Mesenchymal stem cell (in vitro differentiated cells and primary cell): ENCODE measurements at regions not wholly inside any gene's neighbourhood (a gene's known extent, or its start where the extent isn't known, plus 50 kb on each side); places are given as distances from the start of the nearest gene placed in this dataset.
A peak's percentile ranks its signal among the peaks of the same experiment; 100 is the strongest.

Source experiments
- DNase-seq: peaks from one replicate; pipeline ENCODE4 v3.0.0-alpha.2; 2013
- H2AFZ ChIP-seq: one replicate; pipeline ENCODE4 v1.6.1; 2013; ENCODE audit warnings: low read depth, mild to moderate bottlenecking, control low read depth, inconsistent platforms, low read length, moderate library complexity
- H2AK5ac ChIP-seq: 2 replicates; pipeline ENCODE4 v1.6.1; 2013; ENCODE audit warnings: low read length, moderate library complexity, mild to moderate bottlenecking, inconsistent platforms; ENCODE audit not compliant: severe bottlenecking
- H2BK120ac ChIP-seq: one replicate; pipeline ENCODE4 v1.6.1; 2013; ENCODE audit warnings: low read depth, mild to moderate bottlenecking, inconsistent platforms, low read length, moderate library complexity
- H2BK12ac ChIP-seq, 2 experiments: one replicate each; pipeline ENCODE4 v1.6.1; 2013; ENCODE audit warnings: inconsistent platforms in 2 of 2, low read length in 2 of 2, mild to moderate bottlenecking in 2 of 2, moderate library complexity in 2 of 2, control low read depth in 1 of 2
- H2BK15ac ChIP-seq: one replicate; pipeline ENCODE4 v1.6.1; 2013; ENCODE audit warnings: mild to moderate bottlenecking, low read depth, inconsistent platforms; ENCODE audit not compliant: poor library complexity, severe bottlenecking
- H2BK5ac ChIP-seq: 2 replicates; pipeline ENCODE4 v1.6.1; 2013; ENCODE audit warnings: low read depth, mild to moderate bottlenecking, low read length, control low read depth, inconsistent platforms; ENCODE audit not compliant: poor library complexity, severe bottlenecking
- H3K14ac ChIP-seq, 2 experiments: one replicate each; pipeline ENCODE4 v1.6.1; 2013; ENCODE audit warnings: inconsistent platforms in 2 of 2, low read length in 2 of 2, control low read depth in 1 of 2, mild to moderate bottlenecking in 1 of 2, moderate library complexity in 1 of 2
- H3K18ac ChIP-seq, 2 experiments: one replicate each; pipeline ENCODE4 v1.6.1; 2013; ENCODE audit warnings: inconsistent platforms in 2 of 2, low read length in 2 of 2, control low read depth in 1 of 2, low read depth in 1 of 2, mild to moderate bottlenecking in 1 of 2
- H3K23ac ChIP-seq, 2 experiments: one replicate each; pipeline ENCODE4 v1.6.1; 2013; ENCODE audit warnings: inconsistent platforms in 2 of 2, low read length in 2 of 2, mild to moderate bottlenecking in 2 of 2, moderate library complexity in 2 of 2, control low read depth in 1 of 2
- H3K27ac ChIP-seq: 2 replicates; pipeline ENCODE4 v1.5.1; 2013; ENCODE audit warnings: mild to moderate bottlenecking, moderate library complexity, low read length, control low read depth, inconsistent platforms; ENCODE audit not compliant: poor library complexity, severe bottlenecking
- H3K27me3 ChIP-seq, 2 experiments: 2 replicates each; pipeline versions ENCODE4 v1.6.1 to v1.7.0; 2013; ENCODE audit warnings: low read length in 2 of 2, mild to moderate bottlenecking in 2 of 2, moderate library complexity in 2 of 2, control low read depth in 1 of 2, inconsistent platforms in 1 of 2; ENCODE audit not compliant: control insufficient read depth in 1 of 2, insufficient read depth in 1 of 2
- H3K36me3 ChIP-seq, 2 experiments: 2 replicates each; pipeline versions ENCODE4 v1.6.1 to v1.7.0; 2013; ENCODE audit warnings: low read length in 2 of 2, control low read depth in 1 of 2, inconsistent platforms in 1 of 2, low read depth in 1 of 2, mild to moderate bottlenecking in 1 of 2; ENCODE audit not compliant: insufficient read depth in 2 of 2, control insufficient read depth in 1 of 2
- H3K4ac ChIP-seq, 2 experiments: one replicate each; pipeline ENCODE4 v1.6.1; 2013; ENCODE audit warnings: inconsistent platforms in 2 of 2, low read length in 2 of 2, mild to moderate bottlenecking in 2 of 2, moderate library complexity in 2 of 2, control low read depth in 1 of 2, low read depth in 1 of 2
- H3K4me1 ChIP-seq: 2 replicates; pipeline ENCODE4 v1.6.1; 2013; ENCODE audit warnings: low read depth, low read length, control low read depth; ENCODE audit not compliant: control insufficient read depth, insufficient read depth
- H3K4me2 ChIP-seq: 2 replicates; pipeline ENCODE4 v1.6.1; 2013; ENCODE audit warnings: low read length, mild to moderate bottlenecking, inconsistent platforms; ENCODE audit not compliant: poor library complexity, severe bottlenecking
- H3K4me3 ChIP-seq, 2 experiments: 2 replicates each; pipeline versions ENCODE4 v1.5.1 to v1.7.0; 2013; ENCODE audit warnings: low read length in 2 of 2, mild to moderate bottlenecking in 2 of 2, control low read depth in 1 of 2, low read depth in 1 of 2; ENCODE audit not compliant: insufficient read depth in 1 of 2
- H3K79me1 ChIP-seq: replicated peaks from 2 replicates; pipeline ENCODE4 v1.6.1; 2013; ENCODE audit warnings: mild to moderate bottlenecking, control low read depth, low read length, inconsistent platforms; ENCODE audit not compliant: poor library complexity, severe bottlenecking
- H3K9ac ChIP-seq: 2 replicates; pipeline ENCODE4 v1.7.0; 2013; ENCODE audit warnings: mild to moderate bottlenecking, low read length, moderate library complexity
- H3K9me3 ChIP-seq: 2 replicates; pipeline ENCODE4 v1.7.0; 2013; ENCODE audit warnings: mild to moderate bottlenecking, low read length; ENCODE audit not compliant: control insufficient read depth
- H4K8ac ChIP-seq: one replicate; pipeline ENCODE4 v1.6.1; 2013; ENCODE audit warnings: inconsistent platforms, mild to moderate bottlenecking, low read length, moderate library complexity
- H4K91ac ChIP-seq: one replicate; pipeline ENCODE4 v1.6.1; 2013; ENCODE audit warnings: mild to moderate bottlenecking, low read length, inconsistent platforms
- WGBS: methylation state at CpG from one replicate; pipeline ENCODE4 v1.1.7; 2013; ENCODE audit warnings: mixed read lengths; 5-methylcytosine and 5-hydroxymethylcytosine counted together

GRCh38 chr10:113290137-113290536, 262.7 kb upstream of the HABP2 start:
- no peak overlapping the region for H3K27ac ChIP-seq
- no peak overlapping the region for H3K14ac ChIP-seq
- no peak overlapping the region for H2BK12ac ChIP-seq
- no peak overlapping the region for H2BK15ac ChIP-seq
- peaks cover 1% of the 10 kb centered on the region for H3K79me1 ChIP-seq
- H3K4me2 ChIP-seq, result no peak overlapping the region
- no peaks in the 10 kb centered on the region for H3K36me3 ChIP-seq
- H3K4me3 ChIP-seq, result no peak overlapping the region
- no peak overlapping the region for H2AFZ ChIP-seq
- 100% methylated on average over 1 of the region's 1 CpG for WGBS
- no peak overlapping the region for H2AK5ac ChIP-seq
- H2BK5ac ChIP-seq, result no peak overlapping the region
- H3K4me1 ChIP-seq, result no peaks in the 10 kb centered on the region
- H3K9me3 ChIP-seq, result no peaks in the 10 kb centered on the region
- no peak overlapping the region for H2BK120ac ChIP-seq
- H3K9ac ChIP-seq, result no peak overlapping the region
- no peak overlapping the region for H4K8ac ChIP-seq
- no peak overlapping the region for H3K4ac ChIP-seq
- no peak overlapping the region for H3K23ac ChIP-seq
- no peak for DNase-seq
- H4K91ac ChIP-seq, result no peak overlapping the region
- no peak overlapping the region for H3K18ac ChIP-seq
- H3K27me3 ChIP-seq, result no peaks in the 10 kb centered on the region

DNA sequence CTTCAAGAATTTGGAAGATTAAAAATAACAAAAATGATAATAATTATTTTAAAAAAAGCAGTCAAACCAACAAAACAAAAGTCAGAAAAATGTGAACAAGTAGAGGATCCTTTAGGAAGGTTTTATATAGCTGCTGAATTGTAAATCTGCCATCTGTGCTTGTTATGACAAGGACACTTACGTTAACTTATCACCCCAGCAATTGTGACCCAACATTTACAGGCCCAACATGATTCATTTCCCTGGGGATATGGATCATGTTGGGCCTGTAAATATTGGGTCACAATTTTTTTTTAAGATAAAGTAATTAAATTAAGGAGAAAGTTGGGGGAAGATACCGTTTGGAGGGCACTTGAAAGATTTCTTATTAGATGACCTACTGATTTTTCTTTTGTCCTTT, 261.4 kb upstream of the HABP2 start:
- Histone ChIP-seq H3K9me3 (no peaks in the 10 kb centered on the region), H2BK5ac (no peak overlapping the region), H3K18ac (no peak overlapping the region), H3K23ac (no peak overlapping the region), H2AFZ (no peak overlapping the region), H4K8ac (no peak overlapping the region), H3K4me2 (no peak overlapping the region), H3K14ac (no peak overlapping the region), H3K4me1 (no peaks in the 10 kb centered on the region), H2AK5ac (no peak overlapping the region), H2BK12ac (no peak overlapping the region), H3K79me1 (peaks cover 1% of the 10 kb centered on the region), H2BK15ac (no peak overlapping the region), H3K27ac (no peak overlapping the region), H3K27me3 (no peaks in the 10 kb centered on the region), H3K4ac (no peak overlapping the region), H3K9ac (no peak overlapping the region), H2BK120ac (no peak overlapping the region), H3K4me3 (no peak overlapping the region), H3K36me3 (no peaks in the 10 kb centered on the region), H4K91ac (no peak overlapping the region)
- DNase-seq, result no peak
- no CpG with 5 or more reads among the region's 2 CpGs for WGBS

- Histone ChIP-seq H3K4me3 (no peak overlapping the region), H4K8ac (no peak overlapping the region), H2AFZ (no peak overlapping the region), H2BK5ac (no peak overlapping the region), H2AK5ac (no peak overlapping the region), H3K9me3 (no peaks in the 10 kb centered on the region), H3K36me3 (no peaks in the 10 kb centered on the region), H3K18ac (no peak overlapping the region), H3K14ac (no peak overlapping the region), H3K27me3 (no peaks in the 10 kb centered on the region), H2BK12ac (no peak overlapping the region), H3K23ac (no peak overlapping the region), H2BK15ac (no peak overlapping the region), H3K9ac (no peak overlapping the region), H3K4me1 (no peaks in the 10 kb centered on the region), H3K79me1 (peaks cover 1% of the 10 kb centered on the region), H3K4ac (no peak overlapping the region), H3K27ac (no peak overlapping the region), H3K4me2 (no peak overlapping the region), H2BK120ac (no peak overlapping the region), H4K91ac (no peak overlapping the region)
- DNase-seq, result no peak
- 90% methylated on average over 3 of the region's 3 CpGs for WGBS
Measured at GRCh38 chr10:113292086-113292485, 260.8 kb upstream of the HABP2 start.

GRCh38 chr10:113292743-113293142, 260.1 kb upstream of the HABP2 start:
- H3K27me3 ChIP-seq, result no peaks in the 10 kb centered on the region
- H2BK120ac ChIP-seq, result no peak overlapping the region
- no peak overlapping the region for H3K27ac ChIP-seq
- H3K4me1 ChIP-seq, result peaks cover 3% of the 10 kb centered on the region
- no peak overlapping the region for H2AFZ ChIP-seq
- no peak overlapping the region for H4K8ac ChIP-seq
- no peak overlapping the region for H3K9ac ChIP-seq
- no peak overlapping the region for H3K4me3 ChIP-seq
- H3K23ac ChIP-seq, result peak overlapping the region in 1 of 2 experiments; percentile 64
- H2BK5ac ChIP-seq, result no peak overlapping the region
- H3K14ac ChIP-seq, result peak overlapping the region in 1 of 2 experiments; percentile 51
- no peaks in the 10 kb centered on the region for H3K36me3 ChIP-seq
- H2BK12ac ChIP-seq, result no peak overlapping the region
- H3K79me1 ChIP-seq, result peaks cover 1% of the 10 kb centered on the region
- no peak overlapping the region for H3K4me2 ChIP-seq
- no peak overlapping the region for H4K91ac ChIP-seq
- DNase-seq, result no peak
- H3K18ac ChIP-seq, result no peak overlapping the region
- peak overlapping the region; percentile 4 for H2AK5ac ChIP-seq
- no peak overlapping the region for H3K4ac ChIP-seq
- no peaks in the 10 kb centered on the region for H3K9me3 ChIP-seq
- WGBS, result 99% methylated on average over 5 of the region's 5 CpGs
- H2BK15ac ChIP-seq, result no peak overlapping the region
